HG03064 (cell line): ENCODE measurements at regions not wholly inside any gene's neighbourhood (a gene's known extent, or its start where the extent isn't known, plus 50 kb on each side); places are given as distances from the start of the nearest gene placed in this dataset.
"Not testable (repeated sequence)": the region's sequence is repeated elsewhere in the genome, so short reads cannot be mapped to it uniquely, and the experiment has no call there.

ENCODE experiments used
- ATAC-seq: cut with Tn5 transposase; IDR thresholded peaks from one replicate; pipeline ENCODE4 v1.9.1; 2021; ENCODE audit warnings: low read depth; ENCODE audit not compliant: unreplicated experiment

- ATAC-seq = no peak
Observed at GRCh38 chr6:92339936-92340640, 1079.3 kb downstream of the EPHA7 start.

DNA sequence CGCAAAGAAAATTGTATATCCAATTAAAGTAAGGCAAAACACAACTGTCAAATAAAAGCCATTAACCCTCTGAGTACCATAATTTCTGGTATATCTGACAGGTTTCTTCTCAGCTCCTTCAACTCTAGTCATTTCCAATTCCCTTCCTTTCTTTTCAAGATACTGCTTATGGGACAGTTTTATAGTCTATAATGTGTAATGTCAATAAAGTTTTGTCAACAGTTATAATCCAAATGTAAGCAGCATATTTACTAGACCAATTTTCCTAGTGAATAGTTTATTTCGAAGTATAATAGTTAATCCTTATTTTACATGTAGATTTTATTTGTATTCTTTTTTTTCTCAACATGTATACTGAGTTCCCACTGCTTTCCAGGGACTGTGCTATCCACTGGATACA, 1081.8 kb downstream of the EPHA7 start:
- no peak for ATAC-seq

GRCh38 chr6:92329208-92329847, 1090.0 kb downstream of the EPHA7 start:
- ATAC-seq = no peak

DNA sequence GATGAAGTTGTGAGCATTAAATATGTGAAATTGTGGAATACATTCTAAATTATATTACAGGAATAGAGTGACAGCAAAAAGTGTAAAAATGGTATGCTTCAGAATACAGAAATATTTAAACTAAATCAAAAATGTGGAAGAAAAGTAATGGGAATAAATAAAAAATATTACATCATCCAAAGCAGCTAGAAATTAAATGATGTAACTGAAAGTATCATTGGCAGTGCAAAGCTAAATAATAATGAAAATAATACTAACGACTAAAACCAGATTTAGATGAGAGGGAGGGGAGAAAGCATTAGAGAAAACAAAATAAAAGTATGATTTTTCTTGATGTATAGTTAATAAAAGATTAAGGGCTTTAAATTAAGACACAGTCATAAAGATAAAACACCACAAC, 1104.0 kb downstream of the EPHA7 start:
- ATAC-seq = no peak

- ATAC-seq = no peak
Observed at GRCh38 chr6:92297101-92297500, 1122.3 kb downstream of the EPHA7 start.

DNA sequence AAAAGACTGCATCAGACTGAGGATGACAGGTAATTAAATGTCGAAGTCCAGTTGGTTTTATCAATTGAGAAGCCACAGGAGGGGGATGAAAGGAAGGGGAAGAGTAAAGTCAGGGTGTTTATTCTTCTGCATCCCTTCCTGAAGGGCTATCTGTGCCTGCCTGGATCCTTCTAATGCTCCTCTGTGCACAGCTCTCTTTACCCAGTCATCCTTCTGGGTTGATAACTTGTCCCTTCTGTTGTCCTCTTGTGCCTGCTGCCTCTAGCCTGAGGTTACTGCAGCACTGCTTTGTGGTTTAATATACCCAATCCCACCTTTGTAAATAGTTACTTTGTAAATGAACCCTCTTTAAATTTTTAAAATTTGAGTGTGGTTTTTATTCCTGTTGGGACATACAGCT, 1127.3 kb downstream of the EPHA7 start:
- no peak for ATAC-seq

GRCh38 chr6:92289831-92290230, 1129.5 kb downstream of the EPHA7 start:
- ATAC-seq = no peak

DNA sequence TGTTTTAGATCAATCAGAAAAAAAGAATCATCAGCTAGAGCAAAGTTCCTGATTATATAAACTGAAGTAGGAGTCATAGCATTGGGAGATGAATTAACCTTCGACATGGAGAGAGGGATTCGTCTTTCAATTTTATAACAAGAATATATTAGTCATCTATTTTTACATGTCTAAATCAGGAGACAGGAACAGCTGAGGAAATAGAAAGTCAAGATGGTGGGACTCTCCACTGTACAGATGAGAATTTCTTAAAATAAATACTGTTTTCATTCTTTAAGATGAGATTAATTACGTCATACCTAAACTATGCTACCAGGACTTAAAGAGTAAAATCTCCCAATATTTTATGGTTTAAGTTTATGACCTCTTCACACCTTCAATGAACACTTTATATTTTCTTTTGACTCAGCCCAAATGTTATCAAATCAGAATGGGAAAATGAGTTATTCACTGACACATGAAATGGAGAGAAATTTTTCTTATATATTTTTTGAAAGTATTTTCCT, 1137.7 kb downstream of the EPHA7 start:
- no peak for ATAC-seq

GRCh38 chr6:92275150-92275549, 1144.2 kb downstream of the EPHA7 start:
- no peak for ATAC-seq

- ATAC-seq = no peak
Observed at GRCh38 chr6:92274588-92274987, 1144.8 kb downstream of the EPHA7 start.

GRCh38 chr6:92273694-92274093, 1145.7 kb downstream of the EPHA7 start:
- ATAC-seq = no peak

- no peak for ATAC-seq
Observed at GRCh38 chr6:92271091-92271490, 1148.3 kb downstream of the EPHA7 start.

GRCh38 chr6:92270365-92270764, 1149.0 kb downstream of the EPHA7 start:
- no peak for ATAC-seq

GRCh38 chr6:92267335-92267734, 1152.0 kb downstream of the EPHA7 start:
- no peak for ATAC-seq

DNA sequence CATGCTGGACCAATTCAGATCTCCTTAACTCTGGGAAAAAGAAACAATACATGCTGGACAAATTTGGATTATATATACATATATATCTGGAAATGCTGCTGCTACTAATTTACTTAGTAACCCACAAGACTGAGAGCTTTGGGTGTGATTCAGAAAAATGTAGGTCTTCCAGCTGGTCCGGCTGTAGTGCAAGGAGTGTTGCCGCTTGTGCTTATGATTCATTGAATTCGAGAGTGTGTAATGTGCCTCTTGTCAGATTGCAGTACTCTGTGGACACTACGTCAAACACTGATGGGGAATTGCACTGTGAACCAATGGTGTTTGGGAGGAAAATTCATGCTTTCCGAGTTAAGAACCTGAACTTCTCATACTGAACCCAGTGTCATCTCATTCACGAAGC, 1155.5 kb downstream of the EPHA7 start:
- no peak for ATAC-seq

DNA sequence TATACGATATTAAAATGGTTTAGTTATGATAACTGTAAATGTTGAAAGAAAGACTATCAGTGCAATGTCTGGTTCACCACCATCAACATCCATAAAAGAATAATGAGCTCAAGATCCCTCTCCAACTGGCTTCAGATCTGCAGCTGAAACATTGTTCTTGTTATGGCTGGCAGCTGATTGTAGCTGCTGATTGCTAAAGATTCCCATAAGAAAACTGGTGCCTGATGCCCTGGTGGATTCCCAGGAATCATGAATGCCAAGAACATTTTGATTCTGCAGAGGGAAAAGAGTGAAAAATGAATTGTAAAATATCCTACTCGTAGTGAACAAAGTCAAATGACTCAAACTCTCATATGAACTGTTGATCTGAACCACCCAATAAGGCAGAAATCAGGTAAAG, 1160.2 kb downstream of the EPHA7 start:
- ATAC-seq = no peak

- no peak for ATAC-seq
Observed at GRCh38 chr6:92243315-92243714, 1176.0 kb downstream of the EPHA7 start.

DNA sequence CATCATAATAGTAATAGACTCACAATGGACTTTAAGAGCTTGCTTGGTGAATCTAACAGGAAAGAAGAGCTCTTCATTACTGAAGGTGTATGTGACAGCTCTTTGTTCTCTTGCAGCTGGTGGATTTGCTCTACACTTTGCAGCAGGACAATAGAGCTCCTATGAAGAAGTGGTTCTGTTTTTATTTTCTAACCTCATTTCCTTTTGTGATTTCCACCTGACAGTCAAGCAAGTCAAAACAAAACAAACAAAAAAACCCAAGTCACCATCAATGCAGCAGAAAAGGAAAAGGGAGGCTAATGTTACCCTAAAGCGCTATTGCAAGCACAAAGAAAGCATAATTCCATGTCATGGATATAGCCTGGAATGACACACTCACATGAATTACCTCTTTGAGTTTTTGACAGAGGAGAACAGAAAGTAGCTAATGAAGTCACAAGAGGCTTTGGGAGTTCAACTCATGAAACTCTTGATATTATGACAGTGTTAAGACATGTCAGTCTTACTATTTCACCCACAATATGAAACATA, 1188.1 kb downstream of the EPHA7 start:
- ATAC-seq = no peak

- ATAC-seq = not testable (repeated sequence)
Observed at GRCh38 chr6:92219987-92220386, 1199.4 kb downstream of the EPHA7 start.

DNA sequence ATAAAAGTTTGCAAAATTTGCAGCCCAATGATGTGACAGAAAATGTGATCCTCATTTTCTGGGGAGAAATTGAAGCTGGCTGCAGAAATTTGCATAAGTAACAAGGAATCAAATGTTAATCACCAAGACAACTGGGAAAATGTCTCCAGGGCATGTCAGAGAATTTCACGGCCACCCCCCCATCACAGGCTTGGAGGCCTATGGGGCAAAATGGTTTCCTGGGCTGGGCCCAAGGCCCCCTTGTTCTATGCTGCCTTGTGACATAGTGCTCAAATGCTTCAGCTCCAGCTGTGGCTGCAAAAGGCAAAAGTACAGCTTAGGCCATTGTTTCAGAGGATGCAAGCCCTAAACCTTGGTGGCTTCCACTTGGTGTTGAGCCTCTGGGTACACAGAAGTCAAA, 1202.6 kb downstream of the EPHA7 start:
- no peak for ATAC-seq

DNA sequence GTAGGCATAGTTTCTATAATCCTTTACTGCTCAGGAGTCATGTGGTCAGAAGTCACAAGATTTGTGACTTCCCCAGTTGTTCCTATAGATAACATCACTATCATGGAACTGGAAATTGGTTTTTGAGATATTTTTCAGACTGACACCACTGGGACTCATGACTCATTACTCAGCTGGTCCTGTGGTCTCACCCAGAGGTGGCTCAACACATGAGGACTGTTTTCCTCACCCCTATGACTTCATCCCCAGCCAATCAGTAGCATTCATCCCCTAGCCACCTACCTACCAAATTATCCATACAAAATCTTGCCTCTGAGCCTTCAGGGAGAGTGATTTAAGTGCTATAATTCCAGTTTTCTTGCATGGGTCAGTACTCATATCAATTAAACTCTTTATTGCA, 1217.7 kb downstream of the EPHA7 start:
- ATAC-seq = no peak

DNA sequence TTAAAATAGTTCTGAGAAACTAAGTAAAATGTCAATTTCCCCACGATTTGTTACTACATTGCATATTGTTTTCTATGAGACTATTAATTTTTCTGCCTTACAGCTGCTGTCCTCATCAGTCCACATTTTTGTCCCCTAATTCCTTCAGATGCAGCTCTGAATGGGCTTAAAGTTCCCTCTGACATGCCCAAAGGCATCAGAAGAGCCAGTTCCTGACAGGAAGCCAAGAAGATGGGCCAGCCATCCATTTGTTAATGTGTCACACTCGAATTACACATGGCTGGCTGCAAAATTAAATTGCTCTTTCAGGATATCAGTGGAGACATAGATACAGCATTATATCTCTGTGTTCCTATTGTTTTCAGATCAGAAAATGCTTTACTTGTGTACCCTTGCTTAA, 1223.0 kb downstream of the EPHA7 start:
- no peak for ATAC-seq
